GM18508 (cell line): ENCODE measurements at regions not wholly inside any gene's neighbourhood (a gene's known extent, or its start where the extent isn't known, plus 50 kb on each side); places are given as distances from the start of the nearest gene placed in this dataset.

Experiments
- ATAC-seq: cut with Tn5 transposase; IDR thresholded peaks from one replicate; pipeline ENCODE4 v1.9.1; 2021; ENCODE audit warnings: moderate number of reproducible peaks; ENCODE audit not compliant: insufficient read depth, unreplicated experiment

GRCh38 chr9:107721705-107722245, 232.2 kb upstream of the KLF4 start:
- no peak for ATAC-seq

GRCh38 chr9:107720501-107720900, 230.9 kb upstream of the KLF4 start:
- ATAC-seq = no peak

- ATAC-seq = no peak
Observed at GRCh38 chr9:107717529-107718314, 228.2 kb upstream of the KLF4 start.

- ATAC-seq = no peak
Observed at GRCh38 chr9:107715740-107716139, 226.2 kb upstream of the KLF4 start.

- no peak for ATAC-seq
Observed at GRCh38 chr9:107713470-107713869, 223.9 kb upstream of the KLF4 start.

GRCh38 chr9:107712390-107712789, 222.8 kb upstream of the KLF4 start:
- no peak for ATAC-seq

- no peak for ATAC-seq
Observed at GRCh38 chr9:107711542-107711941, 222.0 kb upstream of the KLF4 start.

GRCh38 chr9:107710953-107711352, 221.4 kb upstream of the KLF4 start:
- ATAC-seq = no peak

GRCh38 chr9:107710546-107710945, 221.0 kb upstream of the KLF4 start:
- no peak for ATAC-seq

GRCh38 chr9:107708791-107709190, 219.2 kb upstream of the KLF4 start:
- no peak for ATAC-seq

- ATAC-seq = no peak
Observed at GRCh38 chr9:107707915-107708441, 218.4 kb upstream of the KLF4 start.

- no peak for ATAC-seq
Observed at GRCh38 chr9:107707428-107707837, 217.9 kb upstream of the KLF4 start.

GRCh38 chr9:107706701-107707427, 217.3 kb upstream of the KLF4 start:
- no peak for ATAC-seq

GRCh38 chr9:107705521-107705920, 216.0 kb upstream of the KLF4 start:
- no peak for ATAC-seq

- no peak for ATAC-seq
Observed at GRCh38 chr9:107704774-107705173, 215.2 kb upstream of the KLF4 start.

GRCh38 chr9:107703651-107704050, 214.1 kb upstream of the KLF4 start:
- no peak for ATAC-seq

- no peak for ATAC-seq
Observed at GRCh38 chr9:107700847-107701246, 211.3 kb upstream of the KLF4 start.

- no peak for ATAC-seq
Observed at GRCh38 chr9:107699231-107699630, 209.7 kb upstream of the KLF4 start.

GRCh38 chr9:107698779-107699178, 209.2 kb upstream of the KLF4 start:
- ATAC-seq = no peak

- no peak for ATAC-seq
Observed at GRCh38 chr9:107696302-107696701, 206.7 kb upstream of the KLF4 start.

- ATAC-seq = no peak
Observed at GRCh38 chr9:107694390-107694789, 204.8 kb upstream of the KLF4 start.
